SW480 (cell line): ENCODE measurements at regions not wholly inside any gene's neighbourhood (a gene's known extent, or its start where the extent isn't known, plus 50 kb on each side); places are given as distances from the start of the nearest gene placed in this dataset.
A peak's percentile ranks its signal among the peaks of the same experiment; 100 is the strongest.
"Not testable (repeated sequence)": the region's sequence is repeated elsewhere in the genome, so short reads cannot be mapped to it uniquely, and the experiment has no call there.

Source experiments
- DNase-seq: peaks from one replicate; pipeline ENCODE4 v3.0.0-alpha.2; 2016; ENCODE audit warnings: low spot score

GRCh38 chr20:26120920-26121319 lies 424.3 kb upstream of the ZNF337 start:
- not testable (repeated sequence) for DNase-seq

GRCh38 chr20:26094498-26094897 lies 397.8 kb upstream of the ZNF337 start:
- DNase-seq = not testable (repeated sequence)

- DNase-seq = not testable (repeated sequence)
Observed at GRCh38 chr20:26091921-26092320, 395.3 kb upstream of the ZNF337 start.

GRCh38 chr20:26086195-26086594 lies 389.5 kb upstream of the ZNF337 start:
- not testable (repeated sequence) for DNase-seq

- DNase-seq = not testable (repeated sequence)
Observed at GRCh38 chr20:26073972-26074371, 377.3 kb upstream of the ZNF337 start.

DNA sequence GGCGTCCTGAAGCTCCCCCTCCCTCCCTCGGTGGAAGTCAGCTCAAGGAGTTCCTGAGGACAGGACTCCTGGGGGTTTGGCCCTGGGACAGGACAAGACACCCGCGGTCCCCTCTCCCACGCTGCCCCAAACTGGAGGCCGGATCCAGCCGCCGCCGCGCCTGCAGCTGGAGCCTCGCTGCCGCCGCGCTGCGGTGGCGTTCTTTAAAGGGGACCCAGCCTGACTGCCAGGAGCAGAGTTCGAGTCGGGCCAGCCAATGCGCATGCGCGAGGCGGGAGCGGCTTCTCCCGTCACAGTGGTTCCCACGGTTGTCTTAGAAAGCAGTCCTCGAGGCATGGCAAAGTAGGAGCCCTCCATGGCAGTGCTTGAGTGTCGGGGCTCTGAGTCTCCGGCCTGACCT lies 362.7 kb upstream of the ZNF337 start:
- DNase-seq = not testable (repeated sequence)

DNA sequence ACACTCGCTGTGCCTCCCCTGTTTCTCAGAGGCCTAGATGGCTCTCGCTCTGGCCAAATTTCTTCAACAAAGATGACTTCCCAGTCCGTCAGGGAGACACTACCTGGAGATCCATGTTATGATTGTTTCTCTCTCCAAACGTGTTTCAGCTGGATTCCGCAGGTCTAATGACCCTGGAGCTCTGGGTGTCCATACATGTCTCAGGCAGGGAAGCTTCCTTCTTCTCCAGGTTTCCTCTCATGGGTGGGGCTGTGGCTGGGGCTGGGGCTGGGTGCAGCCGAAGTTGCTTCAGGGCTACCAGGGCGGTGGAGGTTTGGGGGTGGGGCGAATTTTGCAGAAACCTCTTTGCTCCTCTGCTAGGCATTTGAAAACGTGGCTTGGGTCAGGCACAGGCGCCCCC lies 361.8 kb upstream of the ZNF337 start:
- not testable (repeated sequence) for DNase-seq

GRCh38 chr20:26057135-26057752 lies 360.6 kb upstream of the ZNF337 start:
- not testable (repeated sequence) for DNase-seq

DNA sequence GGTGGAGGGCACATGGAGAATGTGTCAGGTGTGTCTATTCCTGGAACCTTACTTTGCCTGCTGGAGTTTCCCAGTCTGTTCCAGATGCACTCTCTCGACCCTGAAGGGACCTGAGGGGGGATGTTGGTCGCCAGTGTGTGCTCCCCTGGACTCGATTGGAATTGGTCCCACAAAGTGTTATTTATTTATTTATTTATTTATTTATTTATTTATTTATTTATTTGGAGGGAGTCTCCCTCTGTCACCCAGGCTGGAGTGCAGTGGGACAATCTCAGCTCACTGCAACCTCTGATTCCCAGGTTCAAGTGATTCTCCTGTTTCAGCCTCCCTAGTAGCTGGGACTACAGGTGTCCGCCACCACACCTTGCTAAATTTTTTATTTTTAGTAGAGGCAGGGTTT lies 329.1 kb upstream of the ZNF337 start:
- not testable (repeated sequence) for DNase-seq

GRCh38 chr20:26010942-26011276 lies 314.3 kb upstream of the ZNF337 start:
- not testable (repeated sequence) for DNase-seq

DNA sequence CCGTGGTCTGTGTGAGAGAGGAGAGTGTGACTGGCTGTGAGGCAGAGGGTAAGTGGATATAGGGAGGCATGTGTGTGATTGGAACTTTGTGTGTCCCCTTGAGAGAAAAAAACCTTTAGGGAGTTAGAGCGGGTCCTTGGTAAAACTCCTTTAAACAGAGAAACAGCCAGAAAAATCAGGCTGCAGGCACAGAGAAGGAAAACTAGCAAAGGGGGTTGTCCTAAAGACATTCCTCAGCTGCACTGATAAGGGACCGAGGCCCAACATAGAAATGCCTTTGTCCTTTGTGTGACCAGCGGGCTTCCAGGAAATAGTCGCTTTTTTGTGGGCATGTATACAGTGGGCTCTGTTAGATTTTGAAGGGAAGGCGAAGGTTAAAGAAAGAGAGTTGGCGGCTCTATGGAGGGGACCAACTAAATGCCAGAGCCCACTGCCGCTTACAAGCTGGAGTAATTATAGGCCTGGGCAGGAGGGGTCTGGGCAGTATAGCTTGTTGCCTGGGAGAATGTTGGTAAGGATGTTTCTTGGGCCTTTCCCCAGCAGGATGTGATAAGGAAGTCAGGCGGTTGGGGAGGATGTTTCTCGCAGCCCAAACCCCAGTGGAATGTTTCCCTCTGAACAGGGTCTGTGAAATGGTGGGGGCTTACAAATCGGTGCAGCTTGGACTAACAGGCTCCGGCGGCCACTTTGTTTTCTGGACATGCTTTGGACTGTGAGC lies 313.7 kb upstream of the ZNF337 start:
- peak; percentile 50 for DNase-seq

DNA sequence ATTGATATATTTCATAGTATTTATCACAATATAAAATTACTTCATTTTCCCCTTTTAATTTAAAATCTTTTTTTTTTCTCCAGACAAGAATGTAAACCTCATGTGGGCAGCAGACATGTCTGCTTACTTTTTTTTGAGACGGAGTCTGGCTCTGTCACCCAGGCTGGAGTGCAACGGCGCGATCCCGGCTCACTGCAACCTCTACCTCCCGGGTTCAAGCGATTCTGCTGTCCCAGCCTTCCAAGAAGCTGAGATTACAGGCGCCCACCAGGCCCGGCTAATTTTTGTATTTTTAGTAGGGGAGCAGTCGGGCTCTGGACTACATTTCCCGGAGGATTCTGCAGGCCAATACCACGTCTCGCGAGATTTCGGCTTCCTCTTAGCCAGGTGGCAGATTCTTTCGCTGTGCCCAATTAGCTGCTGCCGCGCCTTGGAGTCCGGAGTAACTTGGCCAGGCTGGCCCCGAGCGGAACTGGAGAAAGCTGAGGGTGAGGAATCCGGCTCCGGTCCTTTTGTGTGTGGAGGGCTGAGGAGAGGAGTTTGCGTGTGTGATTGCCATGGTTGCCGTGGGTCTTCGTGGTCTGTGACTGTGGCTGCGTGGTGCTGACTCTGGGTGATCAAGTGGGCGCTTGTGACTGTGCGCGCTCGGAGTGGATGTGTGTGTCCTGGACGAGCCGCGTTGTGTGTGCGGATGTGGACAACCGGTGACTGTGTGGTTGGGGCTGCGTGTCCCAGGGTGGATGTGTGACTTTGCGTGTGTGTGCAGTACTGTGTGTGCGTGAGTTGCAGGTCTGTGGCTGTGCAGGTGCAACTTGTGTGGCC lies 313.0 kb upstream of the ZNF337 start:
- peak; percentile 97 for DNase-seq

DNA sequence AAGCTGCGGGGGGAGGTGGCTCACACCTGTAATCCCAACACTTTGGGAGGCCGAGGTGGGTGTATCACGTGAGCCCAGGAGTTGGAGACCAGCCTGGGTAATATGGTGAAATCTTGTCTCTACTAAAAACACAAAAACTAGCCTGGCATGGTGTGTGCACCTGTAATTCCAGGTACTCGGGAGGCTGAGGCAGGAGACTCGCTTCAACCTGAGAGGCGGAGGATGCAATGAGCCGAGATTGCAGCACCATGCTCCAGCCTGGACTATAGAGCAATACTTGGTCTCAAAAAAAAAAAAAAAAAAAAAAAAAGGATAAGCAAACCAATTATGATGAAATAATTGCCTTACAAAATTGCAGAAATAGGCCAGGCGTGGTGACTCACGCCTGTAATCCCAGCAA lies 311.4 kb upstream of the ZNF337 start:
- not testable (repeated sequence) for DNase-seq

- DNase-seq = not testable (repeated sequence)
Observed at GRCh38 chr20:26006164-26006563, 309.5 kb upstream of the ZNF337 start.

DNA sequence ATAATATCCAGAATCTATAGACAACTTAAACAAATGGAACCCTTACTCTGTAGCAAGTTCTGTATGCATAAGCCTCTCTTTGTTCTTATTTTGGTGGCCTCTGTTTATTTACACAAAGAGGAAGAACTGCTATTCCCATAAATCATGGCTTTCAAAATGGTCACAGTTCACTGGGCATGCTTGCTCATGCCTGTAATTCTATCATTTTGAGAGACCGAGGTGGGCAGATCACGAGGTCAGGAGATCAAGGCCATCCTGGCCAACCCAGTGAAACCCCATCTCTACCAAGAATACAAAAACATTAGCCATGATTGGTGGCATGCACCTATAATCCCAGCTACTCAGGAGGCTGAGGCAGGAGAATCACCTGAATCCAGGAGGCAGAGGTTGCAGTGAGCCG lies 307.3 kb upstream of the ZNF337 start:
- not testable (repeated sequence) for DNase-seq

DNA sequence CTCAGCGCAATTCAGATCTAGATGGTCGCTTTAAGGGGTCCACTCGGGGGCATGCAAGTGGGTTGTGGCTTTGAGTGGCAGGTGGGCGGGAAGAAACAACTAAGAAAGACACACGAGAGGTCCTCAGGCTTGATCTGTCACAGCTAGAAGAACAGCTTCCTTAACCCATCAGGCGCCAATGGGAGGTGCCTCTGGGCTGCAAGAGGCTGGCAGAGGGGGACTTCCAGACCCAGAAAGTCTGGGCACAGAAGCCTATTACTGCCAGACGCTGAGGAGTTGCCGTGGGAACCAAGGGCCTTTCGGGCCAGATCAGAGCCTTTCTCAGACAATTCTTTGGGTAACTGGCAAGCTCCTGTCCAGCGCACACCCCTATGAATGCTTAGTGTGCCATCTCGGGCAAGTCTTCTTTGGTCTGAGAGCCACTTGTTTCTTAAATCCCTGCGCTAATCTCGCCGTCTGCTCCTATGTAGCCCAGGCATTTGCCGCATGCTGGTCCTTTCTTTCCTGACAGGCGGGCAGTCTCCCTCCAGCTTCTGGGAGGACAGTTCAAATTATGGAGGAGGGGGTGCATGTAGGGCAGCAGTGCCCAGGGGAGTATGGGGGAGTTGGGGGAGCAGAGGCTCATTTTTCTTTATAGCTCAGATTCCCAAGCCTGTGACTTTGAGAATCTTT lies 300.9 kb upstream of the ZNF337 start:
- DNase-seq = not testable (repeated sequence)

GRCh38 chr20:25992146-25992545 lies 295.5 kb upstream of the ZNF337 start:
- no peak for DNase-seq

DNA sequence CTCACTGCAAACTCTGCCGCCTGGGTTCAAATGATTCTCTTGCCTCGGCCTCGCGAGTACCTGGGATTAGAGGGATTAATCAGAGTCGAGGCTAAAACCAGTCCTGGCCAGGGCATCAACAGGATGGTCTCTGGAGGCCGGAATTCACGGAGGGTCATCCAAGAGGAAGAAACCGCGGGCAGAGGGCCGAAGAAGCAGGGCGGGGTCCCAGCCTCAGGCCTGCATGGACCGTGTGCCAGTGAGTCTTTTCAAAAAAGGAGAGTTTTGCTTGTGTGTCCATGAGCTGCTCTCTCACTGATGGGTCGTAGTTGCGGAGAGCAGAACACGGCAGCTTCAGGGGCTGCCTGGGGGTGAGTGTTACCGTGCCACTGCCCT lies 295.1 kb upstream of the ZNF337 start:
- no peak for DNase-seq

- DNase-seq = no peak
Observed at GRCh38 chr20:25991051-25991755, 294.6 kb upstream of the ZNF337 start.

DNA sequence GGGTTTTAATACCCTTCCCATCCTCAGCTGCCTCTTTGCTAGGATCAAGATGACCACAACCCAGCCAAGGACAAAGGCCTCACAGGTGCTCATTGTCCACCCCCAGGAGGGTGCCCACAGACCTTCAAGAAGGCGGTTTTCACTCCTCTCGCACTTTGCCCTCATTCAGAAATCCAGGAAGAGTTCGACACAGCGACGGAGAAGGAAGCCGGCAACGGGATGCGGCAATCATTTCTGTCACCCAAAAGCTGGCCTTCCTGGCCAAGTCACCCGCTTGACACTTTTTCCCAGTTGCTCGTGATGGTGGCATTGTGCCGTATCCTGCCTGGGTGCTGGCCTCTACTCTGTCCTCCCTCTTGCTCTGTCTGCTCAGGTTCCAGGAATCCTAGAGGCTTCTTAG lies 293.0 kb upstream of the ZNF337 start:
- DNase-seq = not testable (repeated sequence)

- no peak for DNase-seq
Observed at GRCh38 chr20:25989196-25989595, 292.5 kb upstream of the ZNF337 start.
